ENCODE measurements at regions not wholly inside any gene's neighbourhood (a gene's known extent, or its start where the extent isn't known, plus 50 kb on each side); places are given as distances from the start of the nearest gene placed in this dataset.

GRCh38 chr6:17047889-17048288 lies 54.0 kb upstream of the STMND1 start:
- no peak for DNase-seq (ENCODE audit: low read depth in 4 of 4, low spot score in 3 of 4)

- no peak for DNase-seq (ENCODE audit: low read depth in 4 of 4, low spot score in 3 of 4)
Observed at GRCh38 chr6:17045581-17046322, 56.1 kb upstream of the STMND1 start.

DNA sequence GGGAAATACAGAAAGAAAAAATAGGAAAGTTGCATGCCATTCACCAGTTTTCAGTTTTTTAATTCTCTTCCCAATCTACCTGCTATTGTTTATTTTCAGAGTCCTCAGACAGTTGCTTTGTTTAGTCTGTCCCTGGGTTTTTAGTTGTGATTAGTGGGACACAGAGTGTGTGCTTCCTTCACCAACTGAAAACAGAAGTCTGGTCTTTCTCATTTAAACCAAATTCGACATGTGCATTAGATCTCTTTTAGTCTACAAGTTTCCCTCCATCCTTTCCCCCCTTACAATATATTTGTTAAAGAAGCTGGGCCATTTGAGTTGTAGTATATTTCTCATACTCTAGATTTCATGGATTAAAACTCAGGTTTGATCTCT lies 58.7 kb upstream of the STMND1 start:
- DNase-seq (ENCODE audit: low read depth in 4 of 4, low spot score in 3 of 4) = no peak

DNA sequence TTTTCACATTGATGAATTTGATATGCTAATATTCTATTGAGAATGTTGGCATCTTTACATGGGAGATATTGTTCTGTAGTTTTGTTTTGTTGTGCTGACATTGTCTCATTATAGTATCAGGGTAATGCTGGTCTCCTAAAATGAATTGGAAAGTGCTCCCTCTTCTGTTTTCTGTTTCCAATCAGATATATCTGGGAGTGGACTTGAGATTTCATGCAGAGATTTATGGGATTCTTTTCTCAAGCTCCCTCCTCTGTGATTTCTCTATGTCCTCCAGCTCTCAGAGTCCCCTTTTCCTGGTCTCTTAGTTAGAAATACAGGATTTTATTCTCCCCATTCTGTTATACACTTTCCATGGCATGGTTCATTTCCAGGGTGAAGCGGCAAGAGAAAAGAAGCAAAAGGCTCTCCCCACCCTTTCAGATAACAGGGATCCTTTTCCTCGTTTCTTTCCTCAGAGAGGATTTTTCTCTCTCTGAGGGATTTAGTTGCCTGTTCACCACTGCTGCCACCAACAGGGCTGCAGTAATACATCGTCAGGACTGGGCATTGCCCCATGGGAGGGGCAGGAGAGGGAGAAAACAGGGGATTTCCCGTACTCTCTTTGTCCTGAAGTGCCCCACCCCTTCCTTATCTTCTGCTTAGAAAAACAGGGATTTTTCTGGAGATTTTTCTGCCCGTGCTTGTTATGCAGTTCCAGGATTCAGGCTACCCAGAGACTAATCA lies 59.3 kb upstream of the STMND1 start:
- no peak for DNase-seq (ENCODE audit: low read depth in 4 of 4, low spot score in 3 of 4)

DNA sequence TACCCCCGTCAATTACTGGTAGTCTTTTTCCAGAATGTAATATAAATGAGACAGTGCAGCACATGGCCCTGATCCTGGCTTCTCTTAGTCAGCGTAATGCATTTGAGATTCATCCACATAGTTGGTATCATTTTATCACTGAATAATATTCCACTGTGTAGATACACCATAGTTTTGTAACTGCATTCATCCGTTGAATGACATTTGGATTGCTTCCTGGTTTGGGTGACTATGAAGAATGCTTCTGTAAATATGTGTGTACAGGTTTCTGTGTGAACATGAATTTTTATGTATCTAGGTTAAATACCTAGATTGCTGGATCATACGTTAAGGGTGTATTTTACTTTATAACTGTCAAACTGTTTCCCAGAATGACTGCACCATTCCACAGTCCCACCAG lies 62.6 kb upstream of the STMND1 start:
- DNase-seq (ENCODE audit: low read depth in 4 of 4, low spot score in 3 of 4) = no peak

- no peak for DNase-seq (ENCODE audit: low read depth in 4 of 4, low spot score in 3 of 4)
Observed at GRCh38 chr6:17038316-17038715, 63.5 kb upstream of the STMND1 start.

DNA sequence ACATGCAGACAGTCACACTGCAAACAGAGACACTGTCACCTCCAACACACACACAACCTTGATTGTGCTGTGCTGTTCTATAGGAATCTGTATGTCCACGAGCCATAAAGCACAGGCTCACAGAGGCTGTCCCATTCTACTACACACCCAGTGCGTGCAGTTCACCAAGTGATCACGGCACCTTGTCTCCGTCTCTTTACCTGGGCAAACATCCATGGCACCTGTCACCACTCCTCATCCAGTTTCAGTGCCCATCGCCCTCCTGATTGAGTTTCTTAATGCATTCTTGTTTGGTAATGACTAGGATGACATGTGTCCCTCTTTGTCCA lies 65.8 kb upstream of the STMND1 start:
- DNase-seq (ENCODE audit: low read depth in 4 of 4, low spot score in 3 of 4) = no peak

DNA sequence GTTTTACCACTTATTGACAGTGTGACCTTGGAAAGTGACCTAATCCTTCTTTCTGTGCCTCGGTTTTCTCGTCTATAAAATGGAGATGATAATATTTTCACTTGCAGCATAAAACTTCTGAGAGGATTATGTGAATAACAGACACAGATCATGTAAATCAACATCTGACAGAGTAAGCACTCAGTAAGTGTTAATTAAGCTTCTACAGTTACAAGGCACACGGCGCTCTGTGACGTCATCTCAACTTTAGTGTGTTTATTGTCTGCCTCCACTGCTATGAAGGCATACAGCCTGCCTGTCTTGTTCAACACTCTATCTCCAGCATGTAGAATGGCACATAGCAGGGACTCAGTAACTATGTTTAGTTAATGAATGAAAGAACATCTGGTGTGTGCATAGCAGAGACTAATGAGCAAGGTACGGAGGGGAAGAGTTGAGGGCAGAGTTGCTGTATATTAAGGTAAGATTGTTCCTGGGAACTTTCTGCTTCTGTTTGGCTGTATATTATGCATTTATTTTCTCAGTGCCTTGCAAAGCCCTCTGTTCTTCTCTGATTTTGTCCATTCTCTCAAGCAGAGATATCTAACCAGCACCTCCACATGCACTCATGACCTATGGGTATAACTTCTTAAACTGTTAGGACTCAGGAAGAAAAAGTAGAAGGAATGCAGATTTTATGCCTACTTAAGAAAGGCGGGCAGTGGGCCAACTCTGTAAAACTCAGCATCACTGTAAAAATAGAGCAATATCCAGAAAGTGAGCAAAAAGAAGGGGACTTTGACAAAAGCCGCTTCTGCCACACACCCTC lies 66.4 kb upstream of the STMND1 start:
- peak in 2 of 4 donors; percentile 43 to 48 for DNase-seq (ENCODE audit: low read depth in 4 of 4, low spot score in 3 of 4)

DNA sequence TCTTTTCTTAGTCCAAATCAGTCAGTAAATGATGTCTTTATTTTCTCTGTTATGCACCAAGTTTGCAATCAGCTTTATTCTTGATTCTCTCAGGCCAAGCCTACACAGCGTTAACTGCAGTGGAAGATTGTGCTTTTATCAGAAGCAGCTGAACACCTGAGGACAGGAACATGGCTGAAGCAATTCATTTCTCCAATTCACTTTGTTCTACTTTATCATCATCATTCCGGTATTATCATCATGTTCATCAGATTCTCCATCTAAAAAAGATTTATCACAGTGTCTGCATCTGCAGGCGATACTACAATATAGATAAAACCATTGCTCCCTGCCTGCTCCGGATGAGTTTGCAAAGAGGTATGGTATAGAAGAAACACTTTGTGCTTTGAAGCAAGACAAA lies 68.1 kb upstream of the STMND1 start:
- no peak for DNase-seq (ENCODE audit: low read depth in 4 of 4, low spot score in 3 of 4)

DNA sequence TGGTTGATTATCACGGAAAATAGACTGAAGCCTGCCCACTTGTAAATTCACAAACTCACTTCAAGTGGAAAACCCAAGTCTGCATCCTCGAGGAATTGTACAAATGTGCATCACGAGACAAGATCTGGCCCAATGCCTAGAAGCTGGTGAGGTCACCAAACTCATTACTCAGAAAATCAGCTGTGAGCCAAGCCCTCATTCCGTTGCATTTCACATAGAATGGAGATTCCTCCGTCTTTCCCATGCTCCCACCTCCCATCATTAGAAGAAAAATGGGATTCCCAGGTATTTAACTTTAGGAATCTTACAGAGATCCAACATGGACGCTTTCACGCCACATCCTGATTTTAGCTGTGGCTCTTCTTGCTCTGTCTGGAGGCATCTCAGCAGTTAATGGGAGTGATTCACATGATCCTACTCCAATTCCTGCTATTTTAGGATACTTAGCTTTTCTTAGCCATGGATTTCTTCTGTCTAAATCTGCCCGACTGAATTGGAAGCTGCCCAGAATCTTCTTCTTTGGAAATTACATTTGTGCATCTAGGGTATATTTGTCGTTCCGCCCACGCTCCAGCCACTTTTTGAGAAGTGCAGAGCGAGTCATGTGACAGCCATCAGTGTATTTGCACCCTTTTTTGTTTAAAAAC lies 68.7 kb upstream of the STMND1 start:
- DNase-seq (ENCODE audit: low read depth in 4 of 4, low spot score in 3 of 4) = peak in 2 of 4 donors; percentile 37 to 51

- DNase-seq (ENCODE audit: low read depth in 4 of 4, low spot score in 3 of 4) = no peak
Observed at GRCh38 chr6:17032590-17032987, 69.3 kb upstream of the STMND1 start.

DNA sequence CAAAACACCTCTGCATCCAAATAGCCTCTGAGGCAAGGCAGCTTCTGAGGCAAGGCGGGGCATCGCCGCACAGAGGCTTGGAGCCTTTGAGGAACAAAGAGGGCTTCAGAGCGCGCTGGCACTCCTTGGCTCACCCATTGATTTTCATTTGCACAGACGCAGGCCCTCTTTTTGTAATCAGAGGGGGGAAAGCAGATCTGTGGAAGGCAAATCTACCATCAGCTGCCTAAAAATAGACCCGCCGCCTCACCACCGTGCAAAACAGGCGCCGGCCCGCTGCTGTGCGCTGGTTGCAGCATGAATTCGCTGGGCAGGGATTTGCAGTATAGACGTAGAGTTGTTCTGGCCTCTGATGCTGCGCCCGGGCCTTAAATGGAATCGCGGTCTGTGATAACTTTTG lies 69.9 kb upstream of the STMND1 start:
- no peak for DNase-seq (ENCODE audit: low read depth in 4 of 4, low spot score in 3 of 4)

- no peak for DNase-seq (ENCODE audit: low read depth in 4 of 4, low spot score in 3 of 4)
Observed at GRCh38 chr6:17027441-17027840, 74.4 kb upstream of the STMND1 start.

- no peak for DNase-seq (ENCODE audit: low read depth in 4 of 4, low spot score in 3 of 4)
Observed at GRCh38 chr6:17022604-17023003, 79.2 kb upstream of the STMND1 start.

DNA sequence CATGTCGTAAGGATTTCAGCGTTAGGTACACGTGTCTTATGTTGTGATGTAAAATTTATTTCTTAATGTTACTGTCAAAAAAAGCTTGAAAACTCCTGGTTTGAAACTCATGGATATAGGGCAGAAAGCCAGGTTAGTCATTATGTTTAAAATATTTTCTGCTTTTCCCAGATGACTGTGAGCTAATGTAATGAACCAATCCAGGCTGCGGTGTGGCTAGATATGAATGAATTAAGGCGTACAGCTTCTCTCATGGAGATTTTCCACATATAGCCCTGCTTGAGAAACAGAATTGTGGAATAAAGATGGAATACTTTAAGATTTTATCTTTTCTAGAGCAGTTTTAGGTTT lies 80.3 kb upstream of the STMND1 start:
- DNase-seq (ENCODE audit: low read depth in 4 of 4, low spot score in 3 of 4) = no peak

GRCh38 chr6:17020889-17021538 lies 80.8 kb upstream of the STMND1 start:
- no peak for DNase-seq (ENCODE audit: low read depth in 4 of 4, low spot score in 3 of 4)

GRCh38 chr6:17018425-17018824 lies 83.4 kb upstream of the STMND1 start:
- no peak for DNase-seq (ENCODE audit: low read depth in 4 of 4, low spot score in 3 of 4)

DNA sequence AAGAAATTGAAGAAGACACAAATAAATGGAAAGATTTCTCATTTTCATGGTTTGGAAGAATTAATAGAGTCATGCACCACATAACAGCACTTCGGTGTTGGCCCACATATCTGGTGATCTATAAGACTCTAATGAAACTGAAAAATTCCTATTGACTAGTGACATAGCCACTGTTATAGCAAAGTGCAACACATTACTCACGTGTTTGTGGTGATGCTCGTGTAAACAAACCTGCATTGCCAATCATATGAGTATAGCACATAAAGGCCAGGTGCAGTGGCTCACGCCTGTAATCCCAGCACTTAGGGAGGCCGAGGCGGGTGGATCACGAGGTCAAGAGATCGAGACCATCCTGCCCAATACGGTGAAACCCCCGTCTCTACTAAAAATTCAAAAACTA lies 84.4 kb upstream of the STMND1 start:
- DNase-seq (ENCODE audit: low read depth in 4 of 4, low spot score in 3 of 4) = no peak

DNA sequence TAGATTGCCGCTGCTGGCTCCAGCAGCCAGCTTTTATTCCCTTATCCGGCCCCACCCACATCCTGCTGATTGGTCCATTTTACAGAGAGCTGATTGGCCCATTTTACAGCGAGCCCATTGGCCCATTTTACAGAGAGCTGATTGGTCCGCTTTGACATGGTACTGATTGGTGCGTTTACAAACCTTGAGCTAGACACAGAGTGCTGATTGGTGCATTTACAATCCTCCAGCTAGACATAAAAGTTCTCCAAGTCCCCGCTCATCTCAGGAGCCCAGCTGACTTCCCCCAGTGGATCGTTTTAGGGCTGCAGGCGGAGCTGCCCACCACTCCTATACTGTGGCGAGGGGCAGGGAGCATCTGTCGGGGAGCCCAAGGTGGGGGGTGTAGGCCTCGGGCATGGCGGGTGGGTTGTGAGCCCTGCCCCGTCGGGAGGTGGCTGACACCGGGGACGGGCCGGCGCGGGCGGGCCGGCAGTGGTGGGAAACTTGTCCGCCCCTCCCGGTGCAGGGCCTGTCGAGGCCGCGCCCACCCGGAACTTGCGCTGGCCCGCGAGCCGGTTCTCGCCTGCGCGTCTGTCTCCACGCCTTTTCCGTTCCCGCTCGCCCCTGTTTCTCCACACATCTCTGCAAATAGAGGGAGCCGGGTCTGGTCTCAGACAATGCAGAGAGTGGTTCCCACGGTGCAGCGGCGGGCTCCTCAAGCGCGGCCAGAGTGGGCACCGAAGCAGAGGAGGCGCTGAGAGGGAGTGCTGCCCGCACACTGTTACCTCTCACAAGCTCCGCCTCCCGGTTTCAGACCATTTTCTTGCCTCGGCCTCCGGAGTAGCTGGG lies 86.1 kb upstream of the STMND1 start:
- no peak for DNase-seq (ENCODE audit: low read depth in 4 of 4, low spot score in 3 of 4)

DNA sequence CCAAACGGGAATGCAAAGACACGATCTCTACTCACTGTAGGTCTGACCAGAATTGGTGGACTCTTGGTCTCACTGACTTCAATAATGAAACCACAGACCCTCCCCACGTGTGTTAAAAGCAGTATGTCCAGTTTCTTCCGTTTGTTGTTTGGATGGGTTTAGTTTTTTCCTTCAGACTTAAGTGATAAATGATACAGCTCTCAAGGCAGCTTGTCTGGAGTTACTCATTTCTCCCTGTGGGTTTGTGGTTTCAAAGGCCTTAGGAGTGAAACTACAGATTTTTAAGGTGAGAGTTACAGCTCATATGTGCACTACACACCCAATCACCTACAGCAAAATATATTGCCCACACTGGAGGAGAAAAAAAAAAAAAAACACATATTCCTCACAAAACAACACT lies 86.7 kb upstream of the STMND1 start:
- DNase-seq (ENCODE audit: low read depth in 4 of 4, low spot score in 3 of 4) = no peak

Measured in right renal pelvis (tissue), 4 donors.